Adrenal gland (tissue), 9 donors: ENCODE measurements at regions not wholly inside any gene's neighbourhood (a gene's known extent, or its start where the extent isn't known, plus 50 kb on each side); places are given as distances from the start of the nearest gene placed in this dataset.

ENCODE experiments used
- DNase-seq, 7 donors: peaks; one replicate each; pipeline ENCODE4 v3.0.0-alpha.2; 2019 to 2020
- H3K27ac ChIP-seq, 5 donors: fragments of 200-600 bp; sonication (generic) in 4 of 5; 1 replicate in 3 of 5; 2 replicates in 2 of 5; pipeline versions ENCODE4 v1.5.1 to v1.8.0; 2016 to 2020; ENCODE audit warnings: mild to moderate bottlenecking in 1 of 5
- H3K27me3 ChIP-seq: fragments of 200-600 bp; 2 replicates; pipeline ENCODE4 v1.8.0; 2021
- H3K36me3 ChIP-seq, 2 donors: fragments of 200-600 bp; replicated peaks in 1 of 2; 1 replicate in 1 of 2; 2 replicates in 1 of 2; pipeline versions ENCODE4 v1.5.1 to v1.8.0; 2018 to 2022
- H3K4me1 ChIP-seq, 2 donors: fragments of 200-600 bp; replicated peaks in 1 of 2; 1 replicate in 1 of 2; 2 replicates in 1 of 2; pipeline versions ENCODE4 v1.5.1 to v1.8.0; 2018 to 2021
- H3K4me3 ChIP-seq, 4 donors: fragments of 200-600 bp; sonication (generic) in 3 of 4; one replicate each; pipeline ENCODE4 v1.5.1; 2016 to 2018
- H3K9me3 ChIP-seq, 3 donors: fragments of 200-600 bp; sonication (generic) in 1 of 3; replicated peaks in 1 of 3; 1 replicate in 2 of 3; 2 replicates in 1 of 3; pipeline versions ENCODE4 v1.5.1 to v1.8.0; 2016 to 2021
- CTCF ChIP-seq, 6 experiments: fragments of 450-650 bp in 4 of 6; fragments of 200-600 bp in 2 of 6; sonication (generic) in 1 of 6; IDR thresholded peaks; 1 replicate in 5 of 6; 2 replicates in 1 of 6; pipeline versions ENCODE4 v1.5.1 to v1.8.0; 2016 to 2021; ENCODE audit warnings: antibody characterized with exemption in 6 of 6, mild to moderate bottlenecking in 2 of 6, moderate library complexity in 1 of 6
- POLR2A ChIP-seq, 2 donors: fragments of 450-650 bp; IDR thresholded peaks; one replicate each; pipeline ENCODE4 v1.6.1; 2017; ENCODE audit warnings: antibody characterized with exemption in 2 of 2, mild to moderate bottlenecking in 2 of 2, moderate library complexity in 1 of 2
- WGBS, 4 donors: extraction: QIAGEN DNeasy Blood & Tissue Kit in 2 of 4; methylation state at CpG; one replicate each; pipeline versions ENCODE4 v1.1.5 to v1.1.7; 2013 to 2017; 5-methylcytosine and 5-hydroxymethylcytosine counted together
- intact Hi-C, 2 donors: fragments of 100-400 bp; cut with DNase I; formaldehyde crosslinking; loops; one replicate each; pipeline versions ENCODE4 v1.14.1 to v1.15.0; 2022 to 2023
- donor health status: healthy with polysubstance abuse.
- donor health status: Bipolar disorder and iron deficiency.
- donor health status: DM: yes; HTN: yes; CAD: no.
- donor health status: DM: no; HTN: no; CAD: no.
- donor health status: DM: no; HTN: no; CAD: no.

- no peak for TF ChIP-seq POLR2A (IDR thresholded peaks at IDR 0.05)
- no peak for TF ChIP-seq CTCF (IDR thresholded peaks at IDR 0.05)
- Histone ChIP-seq H3K27ac (no peak overlapping the region), H3K27me3 (no peaks in the 10 kb centered on the region), H3K4me3 (no peak overlapping the region), H3K36me3 (no peaks in the 10 kb centered on the region), H3K9me3 (no peaks in the 10 kb centered on the region), H3K4me1 (no peaks in the 10 kb centered on the region)
- intact Hi-C loops, result no loop called here
- WGBS, 4 donors, result 28 to 50% (median 47%) methylated on average over 1 of the region's 1 CpG
- DNase-seq, result no peak
Observed at GRCh38 chr4:62487016-62487415, 1286.9 kb downstream of the ADGRL3 start.

DNA sequence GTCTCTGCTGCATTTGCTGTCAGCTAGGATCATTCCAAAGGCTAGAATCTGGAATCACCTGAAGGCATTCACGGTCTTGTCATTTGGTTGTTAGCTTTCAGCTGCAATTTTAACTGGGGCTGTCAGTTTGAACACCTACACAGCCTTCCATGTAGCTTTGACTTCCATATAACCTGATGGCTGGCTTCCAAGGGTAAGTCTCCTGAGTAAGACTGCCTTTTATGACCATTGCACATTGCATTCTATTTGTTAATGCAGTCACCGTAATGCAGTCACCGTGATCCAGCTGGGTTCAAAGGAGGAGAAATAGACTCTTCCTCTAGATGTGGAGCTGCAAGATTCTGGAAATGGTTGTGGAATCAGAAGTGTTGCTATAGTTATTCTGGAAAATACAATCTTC lies 1284.2 kb downstream of the ADGRL3 start:
- Histone ChIP-seq H3K27ac (no peak overlapping the region), H3K4me1 (no peaks in the 10 kb centered on the region), H3K27me3 (no peaks in the 10 kb centered on the region), H3K9me3 (no peaks in the 10 kb centered on the region), H3K36me3 (no peaks in the 10 kb centered on the region), H3K4me3 (no peak overlapping the region)
- 89 to 94% (median 92%) methylated on average over 3 of the region's 3 CpGs for WGBS, 4 donors
- TF ChIP-seq CTCF (IDR thresholded peaks at IDR 0.05) (no peak), POLR2A (IDR thresholded peaks at IDR 0.05) (no peak)
- intact Hi-C loops, result no loop called here
- DNase-seq, result no peak

GRCh38 chr4:62482355-62482754 lies 1282.2 kb downstream of the ADGRL3 start:
- TF ChIP-seq CTCF (IDR thresholded peaks at IDR 0.05) (no peak), POLR2A (IDR thresholded peaks at IDR 0.05) (no peak)
- Histone ChIP-seq H3K4me3 (no peak overlapping the region), H3K4me1 (no peaks in the 10 kb centered on the region), H3K27me3 (no peaks in the 10 kb centered on the region), H3K36me3 (no peaks in the 10 kb centered on the region), H3K27ac (no peak overlapping the region), H3K9me3 (no peaks in the 10 kb centered on the region)
- intact Hi-C loops, result no loop called here
- no peak for DNase-seq
- 74 to 80% (median 77%) methylated on average over 3 of the region's 3 CpGs for WGBS, 4 donors

DNA sequence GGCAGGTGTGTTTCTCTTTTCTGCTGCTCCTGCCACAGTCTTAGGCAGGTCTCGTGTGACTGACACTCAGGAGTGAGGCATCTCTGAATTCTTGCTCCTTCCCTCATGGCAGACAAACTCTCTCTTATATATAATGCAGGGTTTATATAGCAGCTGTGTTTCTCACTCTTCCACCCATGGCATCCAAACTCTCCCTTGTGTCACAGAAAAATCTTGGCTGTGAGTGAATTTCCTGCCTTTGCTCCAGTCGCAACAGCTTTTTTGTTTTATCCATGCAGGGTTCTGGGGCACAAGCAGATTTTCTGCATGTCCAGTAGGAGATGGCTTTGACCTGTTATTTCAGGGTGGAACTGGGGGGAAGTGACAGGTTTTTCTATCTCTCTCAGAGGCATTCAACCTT lies 1275.5 kb downstream of the ADGRL3 start:
- no peak for TF ChIP-seq CTCF (IDR thresholded peaks at IDR 0.05)
- TF ChIP-seq POLR2A (IDR thresholded peaks at IDR 0.05), result no peak
- DNase-seq, result no peak
- WGBS, 4 donors, result 42 to 60% (median 52%) methylated on average over 2 of the region's 2 CpGs
- H3K4me3 ChIP-seq, result no peak overlapping the region
- H3K9me3 ChIP-seq, result no peaks in the 10 kb centered on the region
- H3K36me3 ChIP-seq, result no peaks in the 10 kb centered on the region
- H3K27me3 ChIP-seq, result no peaks in the 10 kb centered on the region
- no peak overlapping the region for H3K27ac ChIP-seq
- H3K4me1 ChIP-seq, result no peaks in the 10 kb centered on the region
- intact Hi-C loops, result no loop called here
